DOHH2 (cell line): ENCODE measurements at regions not wholly inside any gene's neighbourhood (a gene's known extent, or its start where the extent isn't known, plus 50 kb on each side); places are given as distances from the start of the nearest gene placed in this dataset.

ENCODE experiments used
- H3F3A ChIP-seq: fragments of 200-600 bp; sonication (generic), shearing (Covaris generic); 2 replicates; pipeline ENCODE4 v1.6.0; 2016; ENCODE audit warnings: antibody characterized with exemption, mild to moderate bottlenecking; ENCODE audit not compliant: control insufficient read depth, insufficient read depth
- H3K27ac ChIP-seq: fragments of 200-600 bp; sonication (generic); 2 replicates; pipeline ENCODE4 v1.5.1; 2014; ENCODE audit warnings: low read depth, mild to moderate bottlenecking, low read length, moderate library complexity
- H3K27me3 ChIP-seq: fragments of 200-600 bp; sonication (generic); 2 replicates; pipeline ENCODE4 v1.6.1; 2014; ENCODE audit warnings: mild to moderate bottlenecking, low read length, mixed read lengths; ENCODE audit not compliant: control insufficient read depth
- H3K36me3 ChIP-seq: fragments of 200-600 bp; sonication (generic); 2 replicates; pipeline ENCODE4 v1.6.1; 2014; ENCODE audit warnings: mild to moderate bottlenecking, low read length, moderate library complexity, mixed read lengths; ENCODE audit not compliant: control insufficient read depth
- H3K4me1 ChIP-seq: fragments of 200-600 bp; sonication (generic); 2 replicates; pipeline ENCODE4 v1.6.1; 2014; ENCODE audit warnings: mild to moderate bottlenecking, low read length, mixed read lengths; ENCODE audit not compliant: control insufficient read depth
- H3K4me2 ChIP-seq: fragments of 200-600 bp; sonication (generic); 2 replicates; pipeline ENCODE4 v1.6.0; 2014; ENCODE audit warnings: mild to moderate bottlenecking, low read length, moderate library complexity
- H3K4me3 ChIP-seq: fragments of 200-600 bp; sonication (generic); 2 replicates; pipeline ENCODE4 v1.5.1; 2014; ENCODE audit warnings: mild to moderate bottlenecking, low read length, mixed read lengths
- H3K79me2 ChIP-seq: fragments of 200-600 bp; sonication (generic); 2 replicates; pipeline ENCODE4 v1.6.1; 2014; ENCODE audit warnings: mild to moderate bottlenecking, low read length, mixed read lengths; ENCODE audit not compliant: control insufficient read depth
- H3K9me2 ChIP-seq: fragments of 200-600 bp; sonication (generic); replicated peaks from 2 replicates; pipeline ENCODE4 v1.6.1; 2014; ENCODE audit warnings: mild to moderate bottlenecking, low read length, mixed read lengths; ENCODE audit not compliant: control insufficient read depth
- H3K9me3 ChIP-seq: fragments of 200-600 bp; sonication (generic); 2 replicates; pipeline ENCODE4 v1.6.1; 2014; ENCODE audit warnings: antibody characterized with exemption, low read length, mixed read lengths; ENCODE audit not compliant: control insufficient read depth, insufficient read depth
- H4K20me1 ChIP-seq: fragments of 200-600 bp; sonication (generic); 2 replicates; pipeline ENCODE4 v1.6.0; 2014; ENCODE audit warnings: low read depth, mild to moderate bottlenecking, antibody characterized with exemption, low read length, moderate library complexity; ENCODE audit not compliant: control insufficient read depth, insufficient read depth
- CTCF ChIP-seq: fragments of 200-600 bp; sonication (generic); IDR thresholded peaks from one replicate; pipeline ENCODE4 v1.5.1; 2014; ENCODE audit warnings: antibody characterized with exemption, mild to moderate bottlenecking, low read depth, low read length; ENCODE audit not compliant: poor library complexity, severe bottlenecking
- EZH2phosphoT487 ChIP-seq: fragments of 200-600 bp; sonication (generic); IDR thresholded peaks from 2 replicates; pipeline ENCODE4 v1.6.1; 2017; ENCODE audit warnings: borderline replicate concordance, mild to moderate bottlenecking, antibody characterized with exemption, low read length, moderate library complexity, mixed read lengths

GRCh38 chr5:1744393-1745122, 55.1 kb downstream of the MRPL36 start:
- Histone ChIP-seq H3F3A (no peaks in the 10 kb centered on the region), H3K4me1 (no peaks in the 10 kb centered on the region), H3K36me3 (no peaks in the 10 kb centered on the region), H3K9me2 (no peaks in the 10 kb centered on the region), H4K20me1 (no peaks in the 10 kb centered on the region), H3K4me3 (no peak overlapping the region), H3K27me3 (peaks cover 20% of the 10 kb centered on the region), H3K9me3 (peaks cover 8% of the 10 kb centered on the region; the same call in 1 of the 2 replicates), H3K4me2 (no peak overlapping the region), H3K79me2 (no peaks in the 10 kb centered on the region), H3K27ac (no peak overlapping the region)
- TF ChIP-seq EZH2phosphoT487, result no peak
- TF ChIP-seq CTCF, result no peak

DNA sequence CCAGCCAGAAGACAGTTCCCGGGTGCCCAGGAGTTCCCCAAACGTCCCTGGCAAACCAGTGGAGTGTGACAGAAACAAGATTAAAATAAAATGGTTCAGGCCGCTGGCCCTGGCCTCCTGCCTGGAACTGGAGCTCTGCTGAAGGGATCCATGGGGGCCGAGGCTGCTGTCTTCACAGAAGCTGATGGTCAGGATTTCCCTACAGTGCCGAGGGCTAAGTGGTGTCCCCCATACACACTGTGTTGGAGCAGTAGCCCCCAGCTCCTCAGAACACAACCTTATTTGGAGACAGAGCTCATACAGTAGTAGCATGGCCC, 55.9 kb downstream of the MRPL36 start:
- no peaks in the 10 kb centered on the region for H3K79me2 ChIP-seq
- H3K4me1 ChIP-seq, result no peaks in the 10 kb centered on the region
- H3K9me2 ChIP-seq, result no peaks in the 10 kb centered on the region
- H3K36me3 ChIP-seq, result no peaks in the 10 kb centered on the region
- H3F3A ChIP-seq, result no peaks in the 10 kb centered on the region
- H3K27me3 ChIP-seq, result peaks cover 20% of the 10 kb centered on the region
- H4K20me1 ChIP-seq, result no peaks in the 10 kb centered on the region
- no peak overlapping the region for H3K4me2 ChIP-seq
- H3K27ac ChIP-seq, result no peak overlapping the region
- H3K9me3 ChIP-seq, result peaks cover 8% of the 10 kb centered on the region; the same call in 1 of the 2 replicates
- TF ChIP-seq CTCF, result no peak
- no peak overlapping the region for H3K4me3 ChIP-seq

DNA sequence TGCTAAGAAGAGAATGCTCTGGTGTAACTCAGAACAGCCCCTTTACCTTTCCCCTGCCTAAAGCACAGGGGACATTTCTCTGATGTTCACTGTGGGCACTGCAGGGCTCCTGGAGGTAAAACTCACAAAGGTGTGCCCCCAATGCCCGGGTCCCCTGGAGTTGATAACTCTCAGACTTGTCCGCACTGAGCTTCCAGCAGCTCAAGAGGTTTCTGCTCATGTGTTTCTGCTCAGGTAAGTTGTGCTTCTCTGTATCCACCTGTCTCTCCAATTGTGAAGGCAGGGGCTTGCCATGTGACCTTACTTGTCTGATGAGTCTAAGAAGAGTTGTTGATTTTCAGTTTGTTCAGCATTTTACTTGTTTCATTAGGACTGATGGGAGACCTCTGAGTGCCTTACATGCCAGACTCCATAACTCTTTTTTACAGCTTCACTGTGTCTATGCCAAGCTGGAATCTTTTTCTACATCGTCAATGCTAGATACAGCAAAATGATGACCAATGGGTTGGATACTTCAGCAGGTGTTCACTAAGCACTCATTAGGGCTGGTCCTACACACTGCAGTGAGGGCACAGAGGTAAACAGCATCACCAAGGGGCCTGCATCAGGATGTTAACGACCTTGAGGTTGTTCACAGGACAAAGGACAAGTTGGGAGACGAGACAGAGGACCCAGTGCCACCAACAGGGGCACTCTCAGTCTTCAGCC, 56.4 kb downstream of the MRPL36 start:
- peaks cover 20% of the 10 kb centered on the region for H3K27me3 ChIP-seq
- no peaks in the 10 kb centered on the region for H3K4me1 ChIP-seq
- no peaks in the 10 kb centered on the region for H4K20me1 ChIP-seq
- H3K9me3 ChIP-seq, result peaks cover 8% of the 10 kb centered on the region; the same call in 1 of the 2 replicates
- H3K4me2 ChIP-seq, result no peak overlapping the region
- no peaks in the 10 kb centered on the region for H3K36me3 ChIP-seq
- H3F3A ChIP-seq, result no peaks in the 10 kb centered on the region
- TF ChIP-seq CTCF (no peak), EZH2phosphoT487 (no peak)
- H3K79me2 ChIP-seq, result no peaks in the 10 kb centered on the region
- no peak overlapping the region for H3K4me3 ChIP-seq
- no peaks in the 10 kb centered on the region for H3K9me2 ChIP-seq
- no peak overlapping the region for H3K27ac ChIP-seq
